GM18868 (cell line): ENCODE measurements at regions not wholly inside any gene's neighbourhood (a gene's known extent, or its start where the extent isn't known, plus 50 kb on each side); places are given as distances from the start of the nearest gene placed in this dataset.

Source experiments
- ATAC-seq: cut with Tn5 transposase; IDR thresholded peaks from one replicate; pipeline ENCODE4 v1.9.1; 2021; ENCODE audit warnings: mild to moderate bottlenecking, moderate library complexity; ENCODE audit not compliant: unreplicated experiment

GRCh38 chr6:56349194-56349593, 101.8 kb upstream of the COL21A1 start:
- no peak for ATAC-seq

GRCh38 chr6:56348578-56348977, 101.2 kb upstream of the COL21A1 start:
- no peak for ATAC-seq

GRCh38 chr6:56347526-56347925, 100.1 kb upstream of the COL21A1 start:
- ATAC-seq: no peak

GRCh38 chr6:56346958-56347357, 99.6 kb upstream of the COL21A1 start:
- ATAC-seq: no peak

GRCh38 chr6:56345376-56345995, 98.1 kb upstream of the COL21A1 start:
- ATAC-seq: no peak

GRCh38 chr6:56343295-56343694, 95.9 kb upstream of the COL21A1 start:
- no peak for ATAC-seq

DNA sequence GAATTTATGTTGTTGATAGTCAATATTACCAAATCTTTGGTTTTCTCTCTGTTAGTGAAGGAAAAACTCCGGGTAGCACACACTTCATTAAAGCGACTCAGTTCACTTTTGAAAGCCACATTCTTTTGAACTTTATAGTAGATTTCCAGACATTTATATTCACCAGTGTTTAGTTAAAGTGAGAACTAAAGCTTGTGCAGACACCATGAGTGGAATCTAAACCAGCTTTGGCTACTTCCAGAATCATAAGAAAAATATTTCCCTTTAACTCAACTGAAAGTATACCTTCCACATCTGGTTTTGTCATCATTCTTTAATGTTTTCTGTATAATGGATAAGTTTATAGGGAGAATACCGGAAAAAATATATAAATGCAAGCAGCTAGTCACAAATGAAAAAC, 92.1 kb upstream of the COL21A1 start:
- no peak for ATAC-seq

GRCh38 chr6:56335726-56336125, 88.3 kb upstream of the COL21A1 start:
- no peak for ATAC-seq

DNA sequence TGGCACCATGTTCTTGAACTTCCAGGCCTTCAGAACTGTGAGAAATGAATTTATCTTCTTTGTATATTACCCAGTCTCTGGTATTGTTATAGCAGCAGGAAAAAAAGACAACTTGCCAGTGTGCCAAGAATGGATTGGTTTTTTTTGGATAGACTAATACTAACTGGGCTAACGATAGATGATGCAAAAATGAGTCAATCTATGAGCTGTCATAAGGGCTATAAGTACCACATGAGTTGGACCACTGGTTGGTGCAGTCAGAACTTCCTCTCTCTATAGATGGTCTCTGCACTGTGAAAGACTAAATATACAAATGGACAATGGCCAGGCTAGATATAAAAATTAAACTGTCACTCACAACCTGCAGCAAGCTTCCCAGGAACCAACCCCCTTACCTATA, 87.6 kb upstream of the COL21A1 start:
- ATAC-seq: no peak

DNA sequence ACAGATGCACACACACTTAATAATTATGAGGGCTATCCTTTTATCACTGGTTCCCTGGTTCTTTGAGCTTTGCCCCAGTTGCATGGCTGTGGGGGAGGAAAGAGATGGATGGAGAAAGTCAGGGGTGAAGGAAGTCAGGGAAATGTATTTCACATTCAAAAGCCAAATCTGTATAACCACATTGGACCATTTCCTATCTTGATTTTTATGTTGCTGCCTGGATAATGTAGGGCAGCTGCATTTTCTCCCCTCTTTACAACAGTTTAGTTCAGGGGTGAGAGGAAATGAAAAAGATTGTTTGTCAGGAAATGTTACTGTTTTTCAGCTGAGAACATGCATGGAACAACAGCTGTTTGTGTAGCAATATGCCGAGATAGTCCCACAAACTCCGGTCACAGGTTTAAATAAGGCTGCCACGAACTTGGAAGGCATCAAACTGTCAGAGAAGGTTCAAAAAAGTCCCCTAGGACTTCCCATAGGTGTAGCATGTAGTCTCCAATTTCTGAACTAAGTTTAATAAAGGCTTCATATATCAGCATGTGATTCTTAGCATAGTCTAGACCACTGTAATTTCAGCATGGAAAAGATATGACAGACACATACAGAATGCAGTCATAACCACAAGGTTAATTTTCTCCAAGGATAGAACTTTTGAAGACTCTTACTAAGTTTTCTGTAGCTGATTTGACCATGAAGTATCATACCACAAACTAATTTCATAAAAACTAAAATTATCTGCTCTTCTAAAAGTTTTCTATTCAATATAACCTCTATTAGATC, 82.1 kb upstream of the COL21A1 start:
- peak; percentile 36 for ATAC-seq

DNA sequence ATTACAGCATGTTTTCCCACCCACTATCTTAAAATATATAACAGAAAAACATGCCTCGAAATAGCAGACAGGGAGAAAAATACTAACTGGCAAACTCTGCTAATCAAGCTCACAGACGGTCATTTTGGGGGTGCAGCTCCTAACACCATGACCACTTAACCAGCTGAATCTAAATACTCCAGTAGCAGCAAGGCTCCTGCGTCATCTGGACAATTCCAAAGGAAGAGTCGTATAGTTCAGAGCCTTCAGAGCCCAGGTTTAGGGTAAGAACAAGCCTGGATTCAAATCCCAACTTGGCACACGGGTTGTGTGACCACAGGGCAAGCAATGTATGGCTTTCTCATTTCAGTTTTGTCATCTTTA, 81.3 kb upstream of the COL21A1 start:
- ATAC-seq: peak; percentile 4

- no peak for ATAC-seq
These were observed 80.8 kb upstream of the COL21A1 start for GRCh38 chr6:56327946-56328727.

- ATAC-seq: no peak
These were observed 77.0 kb upstream of the COL21A1 start for GRCh38 chr6:56324396-56324795.

DNA sequence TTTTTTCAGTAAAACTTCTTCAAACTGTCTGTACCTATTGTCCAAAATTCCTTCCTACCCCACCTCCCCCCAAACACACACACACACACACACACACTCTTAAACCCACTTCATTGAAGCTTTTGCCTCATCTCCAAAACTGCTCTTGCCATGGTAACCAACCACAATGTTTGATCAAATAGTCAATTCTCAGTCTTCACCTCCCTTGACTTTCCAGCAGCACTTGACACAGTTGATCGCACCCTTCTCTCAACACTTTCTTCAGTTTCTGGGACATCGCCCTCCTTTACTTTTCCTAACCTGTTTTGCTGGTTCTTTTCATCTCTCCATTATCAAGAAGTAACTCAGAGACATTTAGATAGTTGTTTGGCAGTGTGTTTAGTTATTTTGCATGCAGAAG, 71.5 kb upstream of the COL21A1 start:
- no peak for ATAC-seq

- peak; percentile 52 for ATAC-seq
These were observed 67.5 kb upstream of the COL21A1 start for GRCh38 chr6:56314683-56315523.

DNA sequence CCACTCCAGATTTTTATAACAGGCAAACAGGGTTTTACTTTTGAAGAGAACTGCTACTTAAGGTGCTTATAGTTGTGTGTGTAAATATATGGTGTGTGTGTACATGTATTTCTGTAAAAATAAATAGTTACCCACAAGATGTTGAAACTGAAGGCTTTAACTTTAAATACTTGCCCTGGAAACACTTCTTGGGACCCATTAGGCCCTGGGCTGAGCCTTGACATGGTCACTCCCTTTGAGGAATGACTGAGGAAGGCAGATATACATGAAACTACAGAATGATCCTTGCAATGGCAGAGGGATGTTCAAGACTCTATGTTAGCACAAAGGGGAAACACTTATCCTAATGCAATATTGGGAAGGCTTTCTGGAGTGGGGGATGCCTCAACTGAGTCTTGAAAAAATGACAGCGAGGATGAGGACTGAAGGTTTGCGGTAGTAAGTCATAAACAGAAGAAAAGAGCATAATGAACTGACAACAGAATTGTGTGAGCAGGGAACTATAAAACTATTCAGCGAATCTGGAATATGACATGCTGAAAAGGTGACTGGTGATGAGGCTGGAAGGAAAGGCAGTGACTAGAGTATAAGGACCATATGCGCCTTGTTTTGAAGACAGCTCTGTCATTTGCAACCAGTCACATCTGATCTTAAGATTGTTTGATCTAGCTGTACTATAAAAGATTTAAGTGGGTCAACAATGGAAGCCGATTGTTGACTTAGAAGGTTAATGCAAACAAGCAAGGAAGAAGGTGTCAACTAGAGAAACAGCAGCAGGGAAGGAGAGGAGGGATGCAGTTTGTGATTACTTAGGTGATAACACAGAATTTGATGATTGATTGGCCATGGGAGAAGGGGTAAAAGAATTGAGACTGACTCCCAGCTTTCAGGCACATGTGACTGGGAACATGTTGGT, 64.4 kb upstream of the COL21A1 start:
- no peak for ATAC-seq

DNA sequence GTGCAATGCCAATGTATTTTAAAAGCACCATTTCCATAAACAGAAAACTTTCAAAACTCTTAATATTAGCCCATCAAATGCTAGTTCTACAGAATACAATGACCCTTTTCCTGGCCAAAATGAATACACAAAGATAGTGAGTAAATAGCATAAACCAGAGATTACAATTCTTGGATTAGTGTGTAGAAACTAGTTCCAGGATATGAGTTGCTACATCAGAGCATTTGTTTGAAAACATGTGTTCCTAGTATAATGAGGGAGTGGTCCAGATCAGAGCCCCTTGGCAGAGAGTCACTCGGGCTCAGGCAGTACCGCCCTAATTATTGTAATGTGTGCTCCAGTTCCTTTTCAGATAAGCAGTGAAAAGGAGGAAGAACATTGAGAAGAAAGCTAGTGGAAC, 63.7 kb upstream of the COL21A1 start:
- ATAC-seq: no peak

GRCh38 chr6:56310241-56310640, 62.9 kb upstream of the COL21A1 start:
- no peak for ATAC-seq

DNA sequence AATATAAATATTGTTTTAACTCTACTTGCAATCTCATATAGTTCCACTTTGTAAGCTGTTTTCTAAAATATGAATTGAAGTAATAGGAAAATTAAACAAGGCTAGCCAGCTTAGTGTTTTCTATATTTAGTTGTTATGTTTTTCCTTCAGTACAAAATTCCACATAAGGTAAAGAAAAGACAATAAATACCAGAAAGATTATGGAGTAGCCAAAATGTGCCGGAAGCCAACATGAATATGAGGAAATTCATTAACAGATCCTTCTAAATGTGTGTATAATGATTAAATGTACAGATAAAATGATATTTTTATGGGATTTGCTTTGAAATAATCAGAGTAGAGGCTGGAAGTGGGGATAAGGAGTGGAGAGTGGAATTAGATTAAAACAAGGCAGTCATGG, 52.5 kb upstream of the COL21A1 start:
- no peak for ATAC-seq
